Activated CD8-positive, alpha-beta memory T cell treated with anti-CD3 and anti-CD28 coated beads, Interleukin-2, amount 50 U/mL, for 48 hours (primary cell): ENCODE measurements at regions not wholly inside any gene's neighbourhood (a gene's known extent, or its start where the extent isn't known, plus 50 kb on each side); places are given as distances from the start of the nearest gene placed in this dataset.
A peak's percentile ranks its signal among the peaks of the same experiment; 100 is the strongest.

Source experiments
- DNase-seq: peaks from one replicate; pipeline ENCODE4 v3.0.0-alpha.2; 2020

DNA sequence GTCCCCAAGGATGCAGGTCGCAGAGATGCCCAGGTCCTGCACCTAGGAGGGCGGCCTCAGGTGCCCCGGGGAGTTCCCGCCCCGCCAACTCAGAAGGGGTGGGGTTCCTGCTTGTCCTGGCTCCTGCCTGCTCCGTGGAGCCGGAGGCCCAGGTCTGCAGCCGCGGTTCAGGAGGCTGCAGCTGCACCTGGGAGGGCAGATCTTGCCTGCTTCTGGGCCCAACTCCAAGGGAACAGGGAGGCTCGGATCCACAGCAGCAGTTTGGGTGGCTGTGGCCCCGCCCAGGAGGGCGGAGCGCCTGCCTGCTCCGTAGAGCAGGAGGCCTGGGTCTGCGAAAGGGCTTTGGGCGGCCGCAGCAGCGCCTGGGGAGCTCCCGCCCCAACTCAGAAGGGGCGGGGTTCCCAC, 108.2 kb upstream of the EGR2 start:
- DNase-seq = peak; percentile 53

- no peak for DNase-seq
These were observed 103.6 kb upstream of the EGR2 start for GRCh38 chr10:62919776-62920175.

- no peak for DNase-seq
These were observed 101.5 kb upstream of the EGR2 start for GRCh38 chr10:62917475-62918238.

DNA sequence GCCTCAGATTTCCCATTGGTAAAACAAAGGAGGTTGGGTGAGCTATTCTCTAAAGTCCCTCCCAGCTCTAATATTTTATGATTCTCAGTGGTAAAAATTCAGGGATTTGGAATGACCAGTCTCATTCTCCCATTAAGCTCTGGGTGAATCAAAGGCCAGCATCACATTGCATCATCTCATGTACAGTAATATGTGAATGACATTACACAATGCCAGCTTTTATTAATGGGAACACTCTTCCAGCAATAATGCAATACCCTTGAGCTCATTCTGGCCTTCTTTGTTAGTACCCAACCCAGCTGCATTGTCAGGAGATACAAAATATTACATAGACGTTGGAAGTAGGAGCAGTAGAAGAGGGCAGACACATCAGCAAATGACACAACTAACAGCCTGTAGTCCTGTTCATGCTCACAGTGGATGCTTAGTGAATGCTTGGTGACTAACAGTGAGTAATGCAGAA, 100.0 kb upstream of the EGR2 start:
- no peak for DNase-seq

- no peak for DNase-seq
These were observed 99.0 kb upstream of the EGR2 start for GRCh38 chr10:62915158-62915557.

GRCh38 chr10:62912086-62912485, 95.9 kb upstream of the EGR2 start:
- no peak for DNase-seq

- DNase-seq = no peak
These were observed 95.2 kb upstream of the EGR2 start for GRCh38 chr10:62911210-62911963.

- DNase-seq = no peak
These were observed 91.5 kb upstream of the EGR2 start for GRCh38 chr10:62907470-62908212.

DNA sequence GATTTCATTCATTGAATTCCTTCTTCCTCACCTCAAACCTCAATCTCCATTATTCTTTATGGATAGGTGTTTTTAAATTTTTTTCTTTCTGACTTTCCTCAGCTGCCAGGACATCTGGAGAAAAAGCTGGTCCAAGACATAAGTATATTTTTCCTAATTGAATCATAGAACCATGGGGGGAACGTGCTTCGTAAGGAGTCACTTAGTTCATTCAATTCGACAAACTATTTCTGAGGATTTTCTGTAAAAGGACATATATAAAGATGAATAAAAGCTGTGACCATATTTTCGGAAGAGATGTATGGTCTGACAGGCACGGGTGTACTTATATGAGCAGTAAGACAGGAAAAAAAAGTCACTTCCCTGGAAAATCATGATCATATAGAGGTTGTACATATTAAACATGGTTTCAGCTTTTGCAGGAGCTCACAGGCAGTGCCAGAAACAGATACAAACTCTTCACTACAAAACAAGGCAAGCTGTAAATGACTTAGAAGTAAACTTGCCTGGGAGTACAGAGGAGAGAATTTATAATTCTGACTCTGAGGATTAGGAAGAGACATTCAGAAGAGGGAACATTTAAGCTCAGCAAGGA, 88.2 kb upstream of the EGR2 start:
- no peak for DNase-seq

GRCh38 chr10:62903828-62904227, 87.7 kb upstream of the EGR2 start:
- no peak for DNase-seq

DNA sequence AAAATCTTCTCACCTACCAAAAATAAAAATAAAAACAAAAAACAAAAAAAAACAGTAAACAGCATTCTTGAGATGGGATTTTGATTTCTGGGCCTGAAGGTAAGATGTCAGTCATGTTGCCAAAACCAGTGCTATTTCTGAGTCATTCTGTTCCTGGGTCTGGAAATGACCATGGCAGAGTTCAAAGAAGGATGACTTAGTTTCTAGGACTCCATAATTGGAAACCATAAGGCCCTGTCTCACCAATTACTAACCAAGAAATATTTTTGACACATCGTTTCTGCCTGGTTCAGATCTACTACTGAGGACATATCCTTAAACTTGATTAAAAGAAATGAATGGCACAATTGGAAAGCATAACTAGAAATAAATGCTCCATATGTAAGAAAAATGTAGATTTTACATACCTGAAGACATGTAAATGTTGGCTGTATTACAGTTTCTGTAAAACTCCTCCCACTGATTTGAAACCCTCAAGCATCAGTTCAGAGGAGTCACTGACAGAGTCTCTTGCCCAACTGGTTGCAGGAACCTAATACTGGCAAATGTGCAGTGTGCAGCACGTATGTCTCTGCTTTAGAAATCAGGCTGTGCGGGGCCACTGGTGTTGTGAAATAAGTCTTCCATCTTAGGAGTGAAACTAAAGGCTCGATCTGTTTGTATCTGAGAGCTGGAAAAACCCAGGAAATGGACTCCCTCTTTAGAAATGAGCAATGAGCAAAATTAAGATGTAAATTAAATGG, 84.8 kb upstream of the EGR2 start:
- DNase-seq = no peak

- no peak for DNase-seq
These were observed 83.1 kb upstream of the EGR2 start for GRCh38 chr10:62899311-62899710.

DNA sequence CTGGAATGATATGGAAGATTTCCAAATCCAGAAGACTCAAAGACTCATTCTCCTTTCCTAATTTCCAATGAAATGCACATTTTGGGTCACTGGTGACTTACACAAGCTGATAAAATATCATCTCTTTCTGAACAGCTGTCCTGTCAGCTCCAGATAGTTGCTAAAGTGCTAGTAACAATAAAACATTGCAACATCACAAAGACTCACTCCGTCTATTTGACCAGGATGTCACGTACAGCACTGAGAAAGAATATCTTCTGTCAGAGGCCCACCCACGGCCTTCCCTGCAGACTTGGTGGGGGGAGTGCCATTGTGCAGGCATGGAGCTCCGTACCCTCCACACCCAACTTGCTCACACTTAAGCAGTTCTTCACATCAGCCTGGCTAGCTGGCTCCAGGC, 78.9 kb upstream of the EGR2 start:
- DNase-seq = no peak

GRCh38 chr10:62894156-62894555, 78.0 kb upstream of the EGR2 start:
- no peak for DNase-seq

- no peak for DNase-seq
These were observed 76.9 kb upstream of the EGR2 start for GRCh38 chr10:62893036-62893435.

GRCh38 chr10:62890395-62890794, 74.2 kb upstream of the EGR2 start:
- DNase-seq = no peak

DNA sequence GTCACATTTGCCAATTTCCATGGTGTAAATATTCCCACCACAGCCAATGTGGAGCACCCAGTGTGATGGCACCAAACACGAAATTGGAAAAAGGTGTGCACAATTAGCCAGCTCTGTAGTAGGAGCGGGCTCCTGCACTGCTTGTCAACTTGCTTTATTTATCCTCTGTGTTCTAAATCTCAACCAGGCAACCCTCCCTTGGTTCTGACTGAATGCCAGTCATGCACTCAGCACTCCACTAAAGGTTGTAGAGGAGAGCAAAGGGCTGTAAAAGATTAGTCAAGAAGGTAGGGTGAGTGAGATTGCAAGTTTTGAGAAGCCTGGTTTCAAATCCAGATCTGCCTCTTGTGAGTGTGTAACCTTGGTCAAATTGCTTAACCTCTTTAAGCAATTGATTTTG, 71.5 kb upstream of the EGR2 start:
- DNase-seq = no peak

GRCh38 chr10:62885684-62886461, 69.7 kb upstream of the EGR2 start:
- no peak for DNase-seq

GRCh38 chr10:62880162-62880561, 64.0 kb upstream of the EGR2 start:
- no peak for DNase-seq

DNA sequence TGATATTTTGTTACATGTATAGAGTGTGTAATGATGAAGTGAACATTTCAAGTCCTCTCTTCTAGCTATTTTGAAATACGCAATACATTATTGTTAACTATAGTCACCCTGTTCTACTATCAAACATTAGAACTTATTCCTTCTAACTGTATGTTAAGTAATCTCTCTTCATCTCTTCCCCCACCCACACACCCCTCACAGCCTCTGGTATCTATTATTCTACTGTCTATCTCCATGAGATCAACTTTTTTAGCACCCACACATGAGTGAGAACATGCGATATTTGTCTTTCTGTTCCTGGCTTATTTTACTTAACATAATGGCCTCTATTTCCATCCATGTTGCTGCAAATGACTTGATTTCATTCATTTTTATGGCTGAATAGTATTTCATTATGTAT, 57.7 kb upstream of the EGR2 start:
- DNase-seq = no peak

DNA sequence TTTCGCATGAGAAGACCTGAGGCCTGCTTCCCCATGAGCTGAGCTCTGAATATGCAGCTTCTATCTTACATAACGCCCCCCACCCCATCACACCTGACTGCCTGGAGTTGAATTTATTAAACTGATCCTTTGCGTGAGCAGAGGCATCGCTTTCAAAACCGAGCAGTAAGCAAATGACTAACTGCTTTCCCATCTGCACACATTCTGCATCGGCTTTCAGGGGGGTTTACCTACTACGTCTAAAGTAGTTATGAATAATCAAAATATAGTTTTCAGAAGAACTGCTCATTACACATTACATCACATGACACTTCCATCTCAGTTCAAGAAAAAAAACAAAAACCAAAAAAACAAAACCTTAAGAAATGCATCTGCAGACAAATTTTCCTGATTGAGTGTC, 54.7 kb upstream of the EGR2 start:
- DNase-seq = peak; percentile 55

DNA sequence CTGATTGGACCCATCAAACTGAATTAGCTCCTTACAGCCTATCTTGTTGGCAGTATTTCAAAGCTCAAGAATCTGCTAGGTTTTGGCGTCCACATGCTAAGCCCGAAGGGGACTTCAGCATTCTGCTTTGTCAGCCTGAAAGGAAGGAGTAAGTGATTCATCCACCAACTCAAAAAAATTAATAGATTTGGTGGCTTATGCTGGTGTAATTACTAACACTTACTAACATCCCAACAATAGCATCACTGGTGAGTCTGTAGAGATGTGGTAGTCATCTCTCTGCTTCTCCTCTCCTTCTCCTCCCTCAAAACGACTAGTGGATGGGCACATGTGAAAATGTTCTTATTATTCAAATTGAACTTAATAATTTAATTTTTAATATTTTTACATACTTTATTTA, 53.8 kb upstream of the EGR2 start:
- no peak for DNase-seq
